HG03342 (cell line): ENCODE measurements at regions not wholly inside any gene's neighbourhood (a gene's known extent, or its start where the extent isn't known, plus 50 kb on each side); places are given as distances from the start of the nearest gene placed in this dataset.

Experiments
- ATAC-seq: cut with Tn5 transposase; IDR thresholded peaks from one replicate; pipeline ENCODE4 v1.9.1; 2021; ENCODE audit warnings: mild to moderate bottlenecking, moderate library complexity; ENCODE audit not compliant: unreplicated experiment

- ATAC-seq = no peak
Measured at GRCh38 chr10:92789786-92790185, 58.5 kb upstream of the EXOC6 start.

GRCh38 chr10:92790440-92790839 is 57.9 kb upstream of the EXOC6 start:
- ATAC-seq = no peak

- no peak for ATAC-seq
Measured at GRCh38 chr10:92792661-92793060, 55.7 kb upstream of the EXOC6 start.
